GM19239 (cell line): ENCODE measurements at regions not wholly inside any gene's neighbourhood (a gene's known extent, or its start where the extent isn't known, plus 50 kb on each side); places are given as distances from the start of the nearest gene placed in this dataset.

Experiments
- DNase-seq: peaks from one replicate; pipeline ENCODE4 v3.0.0; 2011; ENCODE audit warnings: low spot score; ENCODE audit not compliant: insufficient read length
- FAIRE-seq: peaks from 2 replicates; lab custom pipeline; 2011; peaks lifted over from hg19 to GRCh38; lab: Jason Lieb, UNC

DNA sequence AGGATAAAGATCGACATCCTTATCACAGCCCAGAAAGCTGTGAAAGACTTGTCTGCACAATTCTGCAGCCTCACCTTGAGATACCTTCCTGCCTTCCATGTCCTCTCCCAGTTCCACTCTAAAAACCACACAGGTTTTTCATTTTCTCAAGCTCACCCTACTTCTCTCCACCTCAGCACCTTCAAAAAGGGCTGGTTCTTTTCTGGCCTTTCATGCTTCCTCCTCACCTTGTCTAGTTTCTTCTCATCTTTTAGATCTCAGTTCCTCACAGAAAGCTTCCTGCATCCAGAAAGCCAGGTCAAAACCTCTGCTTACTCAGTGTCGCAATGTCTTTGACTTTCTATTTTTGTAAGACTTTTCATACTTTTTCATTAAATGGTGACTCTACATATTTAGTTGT is 140.2 kb upstream of the STT3B start:
- no peak for DNase-seq
- peak; percentile 11 for FAIRE-seq

DNA sequence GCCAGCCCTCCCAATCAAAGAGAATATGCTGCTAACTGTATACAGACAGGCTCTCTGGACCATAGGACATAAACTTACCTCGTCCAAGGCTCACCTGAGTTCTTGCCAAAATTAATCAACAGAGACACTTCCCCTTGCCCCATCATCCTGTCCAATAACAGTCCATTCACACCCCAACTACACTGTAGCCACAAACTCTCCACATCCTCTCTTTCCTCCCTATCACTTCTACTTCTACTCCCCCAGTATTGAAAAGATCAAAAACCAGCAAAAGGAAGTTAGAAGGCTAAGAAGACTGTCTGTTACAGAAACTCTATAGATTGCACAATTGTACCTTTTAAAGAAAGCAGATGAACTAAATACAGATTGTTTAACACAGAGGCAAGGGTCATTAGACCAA is 133.5 kb upstream of the STT3B start:
- no peak for FAIRE-seq

DNA sequence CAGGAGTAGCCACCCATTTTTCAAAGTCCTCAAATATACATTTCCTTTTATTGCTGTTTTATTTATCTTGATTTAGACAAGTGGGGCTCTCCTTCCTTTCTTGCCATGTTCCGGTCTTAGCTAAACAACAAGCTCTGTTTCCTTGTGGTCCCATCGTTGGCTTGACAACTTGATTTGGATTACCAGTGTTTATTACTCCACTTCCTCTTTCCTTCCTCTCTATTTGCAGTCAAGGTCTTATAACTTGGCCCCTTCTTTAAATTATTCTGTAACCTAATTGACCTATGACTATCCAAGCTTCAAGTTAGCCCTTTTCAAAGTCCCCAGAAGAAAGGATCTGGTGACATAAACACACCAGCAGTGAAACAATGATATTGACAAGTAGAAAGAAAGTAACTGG is 130.6 kb upstream of the STT3B start:
- DNase-seq (no peak), FAIRE-seq (no peak)

More for the DNA sequence above, 133.5 kb upstream of the STT3B start:
- no peak for DNase-seq

DNA sequence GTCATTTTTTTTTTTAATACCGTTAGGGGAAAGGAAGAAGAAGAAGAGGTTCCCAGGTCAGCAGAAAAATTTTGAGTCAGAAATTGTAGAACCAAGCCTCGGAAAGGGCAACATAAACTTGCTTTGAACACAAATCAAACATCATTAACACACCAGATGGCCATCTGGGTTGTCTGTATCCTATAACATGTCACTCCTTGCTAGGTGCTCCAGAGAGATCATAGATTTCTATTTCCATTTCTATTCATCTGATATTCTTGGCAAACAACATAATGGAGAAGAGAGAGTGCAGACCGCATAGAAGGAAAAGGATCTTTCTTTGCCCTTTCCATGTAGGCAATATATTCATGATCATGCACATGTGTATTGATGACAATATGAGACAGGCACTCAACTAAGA is 129.5 kb upstream of the STT3B start:
- no peak for FAIRE-seq
- no peak for DNase-seq

DNA sequence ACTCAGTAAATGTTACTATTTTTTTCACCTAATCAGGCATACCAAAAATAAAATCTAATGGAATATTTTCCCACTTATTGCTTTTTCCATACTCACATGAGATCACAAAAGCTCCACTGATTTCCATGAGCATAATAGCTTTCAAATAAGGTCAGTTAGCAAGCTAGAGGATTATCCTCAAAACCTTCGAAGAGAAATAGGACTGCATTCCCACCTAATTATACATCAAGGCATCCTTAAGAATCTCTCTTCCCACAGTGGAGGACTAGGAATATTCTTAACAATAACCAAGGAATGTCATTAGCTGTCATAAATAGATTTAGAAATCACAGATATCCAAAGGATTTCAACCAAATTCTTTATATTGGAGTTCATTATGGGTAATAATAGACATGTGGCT is 127.9 kb upstream of the STT3B start:
- DNase-seq (no peak), FAIRE-seq (no peak)

DNA sequence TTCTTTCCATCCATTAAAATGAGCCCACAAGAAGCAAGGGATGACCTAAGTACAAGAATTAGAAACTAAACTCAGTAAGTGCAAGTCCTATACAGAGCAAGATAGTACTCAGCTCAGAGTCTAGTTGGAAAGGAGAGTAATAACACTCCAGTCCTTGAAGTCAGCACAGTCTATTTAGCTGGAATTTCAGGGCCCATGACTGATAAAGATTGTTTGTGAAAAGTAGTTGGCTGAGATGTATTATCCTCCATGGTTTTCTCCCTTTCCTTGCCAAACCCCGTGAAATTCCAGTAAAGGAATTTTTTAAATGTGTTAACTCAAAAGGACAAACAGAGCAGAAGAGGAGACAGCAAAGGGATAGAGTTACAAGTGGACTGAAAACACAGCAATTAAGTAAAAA is 127.2 kb upstream of the STT3B start:
- no peak for FAIRE-seq
- no peak for DNase-seq

DNA sequence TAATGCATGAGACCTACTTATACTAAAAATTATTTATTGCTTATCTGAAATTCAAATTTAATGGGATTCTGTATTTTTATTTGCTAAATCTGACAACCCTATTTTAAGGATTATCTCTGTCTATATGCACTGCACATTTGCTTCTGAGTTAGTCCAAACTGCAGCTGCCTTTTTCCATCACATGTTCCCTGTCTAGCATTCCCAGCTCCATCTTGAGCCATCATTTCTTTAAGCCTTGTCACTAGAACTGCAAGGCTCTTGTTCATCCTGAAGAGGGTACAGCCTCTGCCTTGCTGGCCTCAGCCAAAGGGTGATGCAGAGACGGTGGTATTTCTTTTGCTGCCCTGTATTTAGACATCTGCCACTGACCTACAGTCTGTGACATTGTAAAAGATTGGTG is 125.8 kb upstream of the STT3B start:
- no peak for FAIRE-seq

DNA sequence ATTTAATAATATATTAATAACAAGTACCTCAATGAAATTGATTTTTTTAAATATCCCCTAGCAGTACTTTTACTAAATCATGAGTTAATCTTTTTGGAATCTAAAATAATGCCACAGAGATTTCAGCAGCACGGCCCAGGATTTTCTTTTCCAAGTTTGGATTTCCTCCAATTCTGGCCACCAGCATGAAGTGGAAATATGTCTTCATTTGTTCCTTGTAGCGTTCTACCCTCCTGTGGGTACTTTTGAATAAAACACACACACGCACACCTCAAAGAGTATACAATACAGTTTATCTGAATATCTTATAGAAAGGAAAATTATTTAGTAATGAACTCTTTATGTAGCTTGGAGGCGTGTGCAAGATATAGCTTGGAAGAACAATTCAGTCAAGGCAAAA is 125.1 kb upstream of the STT3B start:
- no peak for FAIRE-seq
- DNase-seq = no peak

More for the DNA sequence above, 125.8 kb upstream of the STT3B start:
- no peak for DNase-seq

DNA sequence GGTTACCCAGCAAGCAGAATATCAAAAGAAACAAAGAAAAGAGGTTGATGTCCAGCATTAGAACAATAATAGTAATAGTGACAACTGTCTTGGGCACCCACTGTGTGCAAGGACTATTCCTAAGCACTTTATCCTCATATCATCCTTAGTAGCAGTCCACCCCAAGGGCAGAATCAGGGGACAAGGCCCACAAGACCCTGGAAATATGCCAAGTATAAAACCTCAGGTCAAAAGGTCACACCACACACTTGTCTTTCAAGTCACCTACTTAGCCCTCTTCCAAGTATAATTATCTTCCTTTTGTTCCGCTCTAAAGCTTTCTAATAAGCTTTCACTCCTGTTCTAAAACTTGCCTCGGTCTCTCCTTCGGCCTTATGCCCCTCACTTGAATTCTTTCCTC is 124.0 kb upstream of the STT3B start:
- FAIRE-seq (no peak), DNase-seq (no peak)

DNA sequence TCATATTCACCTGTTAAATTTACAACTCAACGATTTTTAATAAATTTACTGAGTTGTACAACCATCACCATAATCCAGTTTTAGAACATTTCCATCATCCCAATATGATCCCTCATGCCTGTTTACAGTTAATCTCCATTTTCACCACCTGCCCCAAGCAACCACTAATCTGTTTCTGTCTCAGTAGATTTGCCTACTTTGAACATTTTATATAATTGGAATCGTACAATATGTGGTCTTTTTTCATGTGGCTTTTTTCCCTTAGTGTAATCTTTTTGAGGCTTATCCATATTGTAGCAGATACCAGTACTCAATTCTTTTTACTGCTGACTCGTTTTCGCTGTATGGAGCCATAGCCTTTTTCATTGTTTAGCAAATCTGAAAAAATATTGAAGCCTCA is 123.3 kb upstream of the STT3B start:
- FAIRE-seq (no peak), DNase-seq (no peak)

DNA sequence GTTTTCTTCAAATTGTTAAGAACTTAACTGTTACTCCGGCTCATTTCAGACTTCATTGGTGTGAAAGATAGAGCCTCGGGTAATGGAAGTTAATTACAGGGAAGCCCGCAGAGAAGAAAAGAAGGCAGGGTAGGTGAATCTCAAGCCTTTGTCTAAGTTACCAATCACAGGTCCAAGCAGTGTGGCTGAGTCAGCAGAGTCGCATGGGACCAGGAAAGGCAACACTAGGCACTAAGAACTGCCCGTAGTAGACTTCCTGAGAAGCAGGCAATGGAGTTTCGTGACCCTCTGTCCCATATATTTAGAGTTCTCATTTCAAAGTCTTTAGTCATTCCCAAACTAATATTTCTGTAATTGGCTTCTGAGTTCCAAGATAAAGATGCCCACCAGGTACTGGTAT is 122.9 kb upstream of the STT3B start:
- no peak for FAIRE-seq
- DNase-seq = no peak

DNA sequence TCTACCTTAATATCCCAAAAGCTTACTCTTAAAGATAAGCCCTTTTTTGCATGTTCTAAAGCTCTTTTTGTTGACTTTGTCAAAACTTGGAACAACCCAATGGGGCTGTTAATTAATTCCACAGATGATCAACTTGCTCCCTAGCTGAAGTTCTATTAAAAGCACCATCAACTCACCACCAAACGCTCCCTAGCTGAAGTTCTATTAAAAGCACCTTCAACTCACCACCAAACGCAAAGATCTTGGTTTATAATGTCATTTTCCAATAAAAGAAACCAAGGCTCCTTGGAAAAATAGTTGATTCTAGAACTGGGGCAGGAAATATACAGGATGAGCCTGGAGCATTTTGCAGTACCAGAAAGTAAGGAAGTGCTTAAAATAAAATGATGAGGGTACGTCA is 122.3 kb upstream of the STT3B start:
- no peak for FAIRE-seq

DNA sequence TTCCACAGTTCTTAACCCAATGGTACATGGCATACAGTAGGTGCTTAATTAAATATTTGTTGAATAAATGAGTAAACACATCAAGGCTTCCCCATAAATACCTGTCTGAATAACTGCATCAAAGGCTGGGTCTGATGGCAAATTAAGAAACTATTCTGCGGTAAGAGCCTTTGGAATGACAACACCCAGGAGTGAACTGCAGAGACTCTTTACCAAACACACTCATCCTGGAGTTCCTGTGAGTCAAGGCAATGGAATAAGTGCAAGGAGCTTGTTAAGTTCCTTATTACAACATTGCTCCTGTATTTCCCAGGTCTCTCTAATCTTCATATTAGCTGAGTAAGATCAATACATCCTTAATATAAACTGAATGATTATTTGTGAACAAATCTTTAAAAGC is 119.9 kb upstream of the STT3B start:
- DNase-seq (no peak), FAIRE-seq (no peak)

More for the DNA sequence above, 122.3 kb upstream of the STT3B start:
- no peak for DNase-seq

DNA sequence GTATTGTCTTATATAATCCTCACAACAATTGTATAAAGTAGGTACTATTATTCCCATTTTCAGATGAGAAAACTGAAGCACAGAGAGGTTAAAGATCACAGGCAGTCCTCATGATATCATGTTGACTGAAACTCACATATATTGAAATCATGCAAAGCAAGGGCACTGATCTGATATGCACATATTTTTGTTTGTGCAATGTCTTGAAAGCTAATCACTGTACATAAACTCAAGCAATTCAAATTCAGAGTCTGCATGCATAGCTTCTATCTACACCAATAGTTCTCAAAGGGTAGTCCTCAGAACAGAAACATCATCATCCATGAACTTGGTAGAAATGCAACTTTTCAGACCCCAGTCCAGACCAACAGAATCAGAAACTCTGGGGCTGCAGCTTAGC is 119.2 kb upstream of the STT3B start:
- no peak for DNase-seq
- FAIRE-seq = no peak

DNA sequence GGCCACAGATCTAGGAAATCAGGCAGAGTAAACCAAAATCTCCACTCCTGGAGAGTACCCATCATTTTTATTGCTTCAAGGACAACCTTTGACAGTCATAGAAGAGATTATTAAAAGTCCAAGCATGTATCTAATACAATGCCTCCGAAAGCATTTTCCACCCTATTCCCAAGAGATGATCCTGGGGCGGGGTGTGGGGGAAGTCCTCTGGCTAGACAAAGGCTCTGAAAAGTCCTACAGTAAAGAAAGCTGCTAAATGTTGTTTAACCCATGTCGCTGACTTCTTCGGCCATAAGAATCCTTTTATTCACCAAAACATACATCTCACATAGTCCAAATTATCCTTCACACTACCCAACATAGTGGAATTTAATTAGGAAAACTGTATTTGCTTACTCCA is 115.7 kb upstream of the STT3B start:
- FAIRE-seq = no peak
- DNase-seq = no peak

DNA sequence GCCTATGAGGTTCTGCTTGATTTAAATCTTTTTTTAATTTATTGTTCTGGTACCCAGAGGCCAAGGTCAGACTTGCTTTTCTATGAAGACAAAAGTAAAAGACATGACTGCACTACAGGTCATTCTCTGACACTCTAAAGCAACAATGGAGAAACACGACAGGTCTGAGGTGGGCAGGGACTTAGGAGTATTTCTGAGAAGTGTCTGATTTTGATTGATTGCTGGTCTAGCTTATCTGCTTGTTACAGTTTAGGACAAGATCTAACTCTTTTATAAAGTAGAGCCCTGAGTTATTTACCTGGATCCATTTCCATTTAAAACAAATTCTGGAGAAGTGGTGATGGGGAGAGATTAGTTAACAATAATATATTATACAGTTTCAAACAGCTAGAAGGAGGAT is 115.2 kb upstream of the STT3B start:
- no peak for FAIRE-seq
- DNase-seq = no peak

DNA sequence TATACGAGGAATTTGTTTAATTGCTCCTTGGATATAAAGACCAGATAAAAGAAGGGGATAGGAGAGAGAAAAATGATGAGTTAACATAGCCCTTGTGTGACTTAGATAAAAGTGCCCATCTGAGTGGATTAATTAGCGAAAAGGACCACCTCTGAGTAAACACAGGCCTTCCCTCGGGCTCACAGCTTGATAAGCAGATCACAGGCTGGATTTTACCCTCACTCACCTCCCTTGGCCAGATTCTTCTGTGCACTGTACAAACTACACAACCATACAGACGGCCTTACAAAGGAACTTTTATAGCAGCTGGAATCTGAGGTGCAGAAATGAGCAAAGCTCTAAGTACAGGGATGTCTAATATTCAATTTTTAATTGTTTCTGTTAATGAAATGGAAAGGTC is 112.4 kb upstream of the STT3B start:
- FAIRE-seq = no peak
- no peak for DNase-seq

DNA sequence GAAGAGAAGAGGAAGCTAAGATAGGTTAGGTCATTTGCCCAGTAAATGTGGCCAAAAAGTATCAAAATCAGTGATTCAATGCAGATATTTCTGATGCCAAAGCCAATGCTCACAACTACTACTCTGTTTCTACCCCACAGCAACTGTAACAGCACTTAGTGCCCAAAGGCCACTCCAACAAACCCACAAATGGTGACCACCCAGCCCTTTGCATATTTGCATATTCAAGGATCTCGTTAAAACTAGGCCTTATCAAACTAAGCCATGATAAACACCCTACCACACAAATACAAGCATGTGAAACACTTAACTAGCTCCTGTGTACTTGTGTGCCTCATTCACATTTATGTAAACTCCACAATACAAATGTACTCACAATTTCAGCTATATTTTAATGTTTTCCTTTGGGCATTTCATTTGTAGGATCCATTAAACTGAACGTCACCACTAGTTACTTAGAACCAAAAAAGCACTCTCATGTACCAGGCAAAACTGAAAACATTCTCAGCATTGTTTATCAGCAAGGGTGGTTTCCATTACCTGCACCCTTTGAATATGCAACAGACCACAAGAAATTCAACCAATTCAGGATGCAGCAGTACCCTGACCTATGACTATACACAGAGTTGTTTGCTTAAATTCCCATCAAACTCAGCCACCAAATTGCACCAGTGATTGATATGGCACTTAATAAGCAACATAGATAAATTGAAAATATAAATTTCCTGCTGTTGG is 111.2 kb upstream of the STT3B start:
- FAIRE-seq (no peak), DNase-seq (no peak)

DNA sequence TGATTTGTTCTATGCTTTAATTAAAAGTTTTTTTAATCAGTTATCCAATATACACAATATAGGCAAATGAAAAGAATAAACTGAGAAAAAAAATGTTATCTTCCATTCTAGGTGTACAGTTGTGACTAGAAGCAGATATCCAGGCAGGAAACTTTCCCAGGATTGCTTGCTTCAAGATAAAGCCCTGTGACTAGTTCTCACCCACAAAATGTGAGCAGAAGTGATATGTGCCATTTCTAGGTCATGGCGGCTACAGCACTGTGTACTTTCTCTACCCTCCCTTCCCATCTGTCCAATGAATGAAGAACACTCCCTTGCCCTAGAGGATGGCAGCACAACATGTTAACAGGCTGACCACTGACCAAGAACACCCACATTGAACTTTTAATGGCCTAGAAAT is 110.5 kb upstream of the STT3B start:
- DNase-seq (no peak), FAIRE-seq (no peak)

DNA sequence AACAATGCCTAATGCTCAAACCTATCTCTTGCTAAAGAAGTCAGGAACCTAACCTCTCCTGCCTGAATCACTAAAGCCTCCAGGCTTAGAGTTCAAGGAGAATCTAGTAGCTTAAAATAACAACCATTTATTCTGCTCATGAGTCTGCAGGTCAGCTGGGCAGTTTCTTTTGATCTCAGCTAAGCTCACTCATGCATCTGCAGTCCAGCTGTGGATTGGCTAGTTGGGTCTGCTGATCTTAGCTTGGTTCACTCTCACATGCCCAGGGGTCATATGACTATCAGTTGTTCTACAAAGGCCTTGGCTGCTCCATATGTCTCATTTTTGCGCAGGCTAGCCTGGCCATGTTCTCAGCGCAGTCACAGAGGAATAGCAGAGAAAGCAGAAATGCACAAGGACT is 109.2 kb upstream of the STT3B start:
- no peak for DNase-seq
- no peak for FAIRE-seq

DNA sequence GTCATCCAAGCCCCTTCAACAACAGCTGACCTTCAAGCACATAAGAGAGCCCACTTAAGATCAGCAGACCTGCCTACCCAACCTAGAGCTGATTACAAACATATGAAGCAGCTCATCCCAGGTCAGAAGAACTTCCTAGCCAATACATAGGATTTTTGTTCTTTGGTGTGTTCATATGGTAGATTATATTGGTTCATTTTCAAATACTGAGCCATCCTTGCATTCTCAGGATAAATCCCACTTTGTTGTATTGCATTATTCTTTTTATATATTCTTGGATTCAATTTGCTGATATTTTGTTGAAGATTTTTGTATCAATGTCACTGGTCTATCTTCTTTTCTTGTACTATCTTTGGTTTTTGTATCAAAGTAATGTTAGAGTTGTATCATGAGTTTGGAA is 107.3 kb upstream of the STT3B start:
- FAIRE-seq (no peak), DNase-seq (no peak)

DNA sequence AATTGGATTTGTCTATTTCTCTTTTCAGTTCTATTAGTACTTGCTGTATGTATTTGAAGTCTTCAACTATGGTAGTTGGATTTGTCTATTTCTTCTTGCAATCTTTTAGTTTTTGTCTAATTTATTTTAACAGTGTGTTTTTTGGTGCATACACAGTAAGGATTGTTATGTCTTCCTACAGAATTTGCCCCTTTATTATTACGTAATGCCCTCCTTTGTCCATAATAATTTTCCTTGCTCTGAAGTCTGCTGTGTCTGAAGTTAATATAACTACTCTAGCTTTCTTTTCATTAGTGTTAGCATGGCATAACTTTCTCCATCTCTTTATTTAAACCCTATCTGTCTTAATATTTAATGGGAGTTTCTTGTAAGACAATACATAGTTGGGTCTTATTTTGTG is 105.1 kb upstream of the STT3B start:
- no peak for FAIRE-seq
- no peak for DNase-seq

DNA sequence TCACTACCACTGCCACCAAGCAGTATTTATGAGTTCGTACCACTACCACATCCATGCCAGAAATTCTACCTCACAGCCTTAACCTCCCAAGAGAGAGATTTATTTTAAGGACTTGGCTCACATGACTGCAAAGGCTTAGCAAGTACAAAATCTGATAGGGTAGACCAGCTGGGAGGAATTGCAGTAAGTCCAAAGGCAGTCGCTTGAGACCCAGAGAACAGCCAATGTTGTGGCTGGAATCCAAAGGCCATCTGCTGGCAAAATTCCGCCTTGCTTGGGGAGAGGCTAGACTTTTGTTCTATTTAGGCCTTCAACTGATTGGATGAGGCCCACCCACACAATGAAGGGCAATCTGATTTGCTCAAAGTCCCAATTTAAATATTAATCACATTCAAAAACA is 101.4 kb upstream of the STT3B start:
- FAIRE-seq (no peak), DNase-seq (no peak)
